H4 (cell line): ENCODE measurements at regions not wholly inside any gene's neighbourhood (a gene's known extent, or its start where the extent isn't known, plus 50 kb on each side); places are given as distances from the start of the nearest gene placed in this dataset.
A peak's percentile ranks its signal among the peaks of the same experiment; 100 is the strongest.
"Not testable (repeated sequence)": the region's sequence is repeated elsewhere in the genome, so short reads cannot be mapped to it uniquely, and the experiment has no call there.

Experiments
- DNase-seq: peaks from one replicate; pipeline ENCODE4 v3.0.0-alpha.2; 2015; ENCODE audit warnings: low spot score

DNA sequence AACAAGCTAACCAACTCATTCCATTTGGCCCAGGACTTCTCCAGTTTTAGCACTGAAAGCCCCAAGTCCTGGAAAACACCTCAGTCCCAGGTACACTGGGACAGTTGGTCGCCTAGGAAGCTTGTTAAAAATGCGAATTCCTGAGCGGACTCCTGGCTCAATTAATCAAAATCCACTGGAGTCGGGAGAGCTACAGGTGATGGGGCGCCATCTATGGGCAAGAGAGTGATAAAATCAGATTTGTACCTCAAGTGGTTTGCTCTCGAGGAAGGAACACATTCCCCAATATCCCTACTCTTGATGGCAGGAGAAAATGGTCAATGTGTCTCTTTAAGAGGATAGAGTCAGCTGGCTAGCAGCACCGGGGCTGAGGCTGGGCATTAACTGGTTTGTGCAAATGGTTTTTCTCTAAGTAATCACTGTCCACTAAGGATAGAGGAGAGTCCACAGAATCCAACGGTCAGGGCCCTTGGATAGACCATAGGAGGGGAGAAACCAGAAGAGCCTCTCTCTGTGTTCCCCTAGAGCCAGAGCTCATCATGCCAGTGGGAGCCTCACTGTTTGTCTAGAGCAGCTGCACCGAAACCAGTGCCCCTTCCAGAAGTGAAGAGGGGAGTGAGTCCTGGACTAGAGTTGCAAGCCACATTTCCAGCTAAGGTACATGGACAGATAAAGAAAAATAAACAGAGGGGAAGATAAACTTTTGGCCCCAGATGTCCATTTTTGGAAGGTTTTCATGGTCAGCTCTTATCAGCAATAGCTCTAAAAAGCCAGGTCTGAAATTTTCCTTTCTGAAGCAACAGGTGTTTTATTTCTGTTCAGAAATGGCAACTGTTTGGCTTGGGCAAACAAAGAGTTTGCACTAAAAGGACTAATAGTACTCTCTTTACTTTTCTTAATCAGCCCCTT, 148.5 kb downstream of the TENT5C start:
- peak; percentile 62 for DNase-seq

DNA sequence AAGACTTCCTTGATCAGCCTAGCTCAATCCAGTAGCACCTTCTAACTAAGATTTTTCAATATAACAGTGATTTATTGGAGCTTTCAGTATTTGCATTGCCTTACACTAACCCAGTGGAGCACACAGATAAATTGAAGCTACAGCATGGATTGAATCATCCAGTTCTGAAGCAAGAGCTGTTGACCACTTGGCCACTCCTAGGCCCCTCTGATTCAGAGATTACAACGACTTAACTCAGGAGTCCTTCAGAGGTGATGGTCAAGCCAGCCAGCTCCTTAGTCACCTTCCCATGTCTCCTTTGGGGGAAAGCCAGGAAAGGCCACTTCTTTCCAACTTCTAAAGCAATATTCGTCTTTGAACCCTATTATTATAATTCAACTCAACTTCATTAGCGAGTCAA, 151.8 kb downstream of the TENT5C start:
- DNase-seq = no peak

DNA sequence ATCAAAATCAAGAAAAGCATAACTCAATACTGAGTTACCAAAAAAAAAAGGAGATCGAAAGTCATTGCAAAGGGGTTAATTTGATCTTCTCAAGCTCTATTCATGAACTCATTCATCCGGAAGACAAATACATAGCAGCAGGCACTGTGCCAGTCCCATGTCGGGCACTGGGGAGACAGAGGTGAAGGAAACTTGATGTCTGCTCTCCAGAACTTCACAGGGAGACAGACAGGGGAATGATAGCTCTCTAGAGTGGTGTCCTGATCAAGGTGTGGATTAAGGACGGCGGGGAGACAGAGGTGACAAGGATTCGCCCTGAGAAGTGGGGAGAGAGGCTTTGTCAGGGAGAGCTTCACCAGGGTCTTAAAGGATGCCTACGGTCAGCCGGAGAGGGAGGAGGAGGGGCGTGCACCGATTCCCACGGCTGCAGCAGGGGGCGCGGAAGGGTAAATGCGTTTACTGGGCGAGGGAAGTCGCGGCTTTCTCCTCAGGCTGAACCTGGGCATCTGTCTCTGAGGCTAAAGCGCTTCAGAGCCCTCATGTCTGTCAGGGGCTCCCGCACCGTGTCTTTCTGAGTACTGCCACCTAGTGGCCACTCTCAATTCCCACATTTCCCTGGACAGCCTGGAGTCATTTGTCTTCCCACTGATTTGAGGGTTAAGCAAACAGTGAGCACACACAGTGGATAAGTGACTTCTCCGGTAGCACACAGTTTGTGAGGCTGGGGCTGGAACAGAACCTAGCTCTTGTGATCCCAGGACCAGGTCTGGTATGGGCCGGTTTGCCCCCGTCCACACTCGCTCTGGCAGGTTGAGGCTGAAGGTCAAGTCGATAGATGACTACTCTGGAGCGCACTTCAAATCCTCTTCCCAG, 152.8 kb downstream of the TENT5C start:
- DNase-seq = peak; percentile 79

DNA sequence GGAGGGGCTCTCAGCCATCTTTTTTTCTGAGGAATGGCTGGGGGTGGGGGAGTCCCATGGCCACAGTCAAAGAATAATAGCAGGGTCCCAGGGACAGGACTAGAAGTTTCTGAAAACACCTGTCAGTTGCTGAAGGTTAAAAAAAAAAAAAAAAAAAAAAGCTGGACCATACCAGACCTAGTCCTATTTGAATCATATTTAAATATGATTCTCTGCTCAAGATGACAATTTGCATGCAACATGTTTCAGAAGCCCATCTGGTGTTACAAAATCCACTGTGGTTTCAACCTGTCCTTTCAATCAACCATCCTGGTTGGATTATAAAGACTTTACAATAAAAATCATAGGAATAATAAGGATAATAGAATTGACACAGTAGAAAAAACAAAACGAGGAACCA, 153.7 kb downstream of the TENT5C start:
- no peak for DNase-seq

DNA sequence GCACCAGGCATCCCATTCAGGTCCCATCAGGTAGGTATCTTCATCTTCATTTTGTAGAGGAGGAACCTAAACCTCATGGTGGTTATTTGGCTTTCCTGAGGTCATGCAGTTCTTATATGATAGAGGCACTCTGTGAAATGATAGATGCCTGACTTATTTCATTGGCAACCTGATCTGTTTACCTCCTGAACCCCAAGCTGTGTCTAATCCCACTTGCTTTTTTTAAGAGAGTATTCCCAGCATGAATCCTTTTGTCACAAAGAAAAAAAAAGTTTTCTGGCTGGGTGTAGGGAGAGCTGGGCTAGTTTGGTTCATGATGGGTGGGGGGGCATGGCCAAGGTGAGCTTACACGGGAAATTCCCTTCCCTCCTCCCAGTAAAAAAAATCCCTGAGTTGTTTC, 154.2 kb downstream of the TENT5C start:
- DNase-seq = no peak

DNA sequence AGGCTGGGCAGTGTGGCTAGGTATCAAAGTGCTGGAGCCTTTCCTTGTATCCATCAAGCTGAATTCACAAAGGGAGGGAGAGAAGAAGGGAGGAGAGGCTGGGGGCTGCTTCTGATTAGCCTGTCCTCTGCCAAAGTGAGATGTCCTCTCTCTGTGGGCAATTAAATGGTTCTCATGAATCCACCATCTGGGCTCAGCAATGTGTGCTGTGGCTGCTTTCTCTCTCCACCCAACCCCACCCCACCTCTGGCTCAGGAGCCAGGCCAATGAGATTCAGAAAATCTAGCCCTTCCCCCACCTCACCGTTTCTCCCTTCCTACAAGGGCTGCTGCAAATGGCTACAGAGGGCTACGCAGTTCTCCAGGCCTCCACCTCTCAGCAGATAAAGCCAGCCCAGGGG, 154.6 kb downstream of the TENT5C start:
- DNase-seq = no peak

DNA sequence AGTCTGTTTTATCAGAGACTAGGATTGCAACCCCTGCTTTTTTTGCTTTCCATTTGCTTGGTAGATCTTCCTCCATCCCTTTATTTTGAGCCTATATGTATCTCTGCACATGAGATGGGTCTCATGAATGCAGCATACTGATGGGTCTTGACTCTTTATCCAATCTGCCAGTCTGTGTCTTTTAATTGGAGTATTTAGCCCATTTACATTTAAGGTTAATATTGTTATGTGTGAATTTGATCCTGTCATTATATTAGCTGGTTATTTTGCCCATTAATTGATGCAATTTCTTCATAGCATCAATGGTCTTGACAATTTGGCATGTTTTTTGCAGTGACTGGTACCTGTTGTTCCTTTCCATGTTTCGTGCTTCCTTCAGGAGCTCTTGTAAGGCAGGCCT, 161.7 kb downstream of the GDAP2 start:
- DNase-seq = not testable (repeated sequence)

DNA sequence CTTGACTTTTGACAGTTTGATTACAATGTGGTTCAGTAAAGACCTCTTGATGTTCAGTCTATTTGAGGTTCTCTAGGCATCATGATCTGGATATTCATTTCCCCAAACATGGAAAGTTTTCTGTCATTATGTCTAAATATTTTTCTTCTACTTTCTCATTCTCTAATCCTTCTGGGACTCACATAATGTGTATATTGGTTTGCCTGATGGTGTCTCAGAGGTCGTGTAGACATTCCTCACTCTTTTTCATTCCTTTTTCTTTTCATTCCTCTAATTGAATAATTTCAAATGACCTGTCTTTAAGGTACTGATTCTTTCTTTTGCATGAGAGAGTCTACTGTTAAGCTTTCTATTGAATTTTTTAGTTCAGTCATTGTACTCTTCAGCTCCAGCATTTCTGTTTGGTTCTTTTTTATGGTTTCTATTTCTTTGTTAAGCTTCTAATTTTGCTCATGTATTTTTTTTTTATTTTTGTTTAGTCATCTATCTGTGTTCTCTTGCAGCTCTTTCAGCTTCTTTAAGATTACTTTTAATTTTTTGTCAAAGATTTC, 158.4 kb downstream of the GDAP2 start:
- no peak for DNase-seq

DNA sequence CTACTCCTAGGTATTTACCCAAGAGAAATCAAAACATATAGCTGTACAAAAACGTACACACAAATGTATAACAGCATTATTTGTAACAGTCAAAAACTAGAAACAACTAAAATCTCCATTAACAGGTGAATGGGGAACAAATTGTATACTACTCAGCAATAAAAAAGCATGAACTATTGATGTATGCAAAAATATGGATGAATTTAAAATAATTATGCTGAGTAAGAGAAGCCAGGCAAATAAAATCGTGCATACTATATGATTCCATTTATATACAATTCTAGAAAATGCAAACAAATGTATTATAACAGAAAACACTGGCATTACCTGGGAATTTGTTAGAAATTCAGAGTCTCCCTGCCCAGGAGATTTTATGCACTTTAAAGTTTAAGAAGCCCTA, 150.1 kb downstream of the GDAP2 start:
- no peak for DNase-seq

DNA sequence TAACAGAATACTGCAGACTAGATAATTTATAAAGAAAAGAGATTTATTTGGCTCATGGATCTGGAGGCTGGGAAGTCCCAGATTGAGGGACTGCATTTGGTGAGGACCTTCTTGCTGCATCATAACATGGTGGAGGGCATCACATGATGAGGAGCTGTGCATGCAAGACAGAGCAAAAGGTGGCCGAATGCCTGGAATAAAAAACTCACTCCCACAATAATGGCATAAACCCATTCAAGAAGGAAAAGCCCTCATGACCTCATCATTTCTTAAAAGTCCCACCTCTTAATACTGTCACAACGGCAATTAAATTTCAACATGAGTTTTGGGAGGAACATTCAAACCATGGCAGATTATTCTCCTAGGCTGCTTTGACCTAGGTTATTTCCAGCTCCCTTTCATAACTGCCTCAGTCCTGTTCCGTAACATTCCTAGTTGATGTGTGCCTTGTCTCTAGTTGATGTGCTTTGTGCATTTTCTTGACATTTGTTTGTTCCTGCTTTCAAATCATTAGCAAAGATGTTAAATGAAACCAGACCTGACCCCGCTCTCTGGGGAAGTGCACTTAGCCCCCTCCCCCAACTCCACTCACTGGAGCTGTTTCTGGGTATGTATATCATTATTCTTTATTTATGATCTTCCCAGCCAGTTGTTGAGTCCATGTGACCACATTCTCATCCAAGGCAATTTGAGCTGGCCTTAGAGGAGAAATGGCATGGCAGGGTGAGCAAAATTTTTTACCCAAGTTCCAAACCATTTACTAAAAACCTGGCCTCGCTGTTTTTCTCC, 148.5 kb downstream of the GDAP2 start:
- DNase-seq = no peak

DNA sequence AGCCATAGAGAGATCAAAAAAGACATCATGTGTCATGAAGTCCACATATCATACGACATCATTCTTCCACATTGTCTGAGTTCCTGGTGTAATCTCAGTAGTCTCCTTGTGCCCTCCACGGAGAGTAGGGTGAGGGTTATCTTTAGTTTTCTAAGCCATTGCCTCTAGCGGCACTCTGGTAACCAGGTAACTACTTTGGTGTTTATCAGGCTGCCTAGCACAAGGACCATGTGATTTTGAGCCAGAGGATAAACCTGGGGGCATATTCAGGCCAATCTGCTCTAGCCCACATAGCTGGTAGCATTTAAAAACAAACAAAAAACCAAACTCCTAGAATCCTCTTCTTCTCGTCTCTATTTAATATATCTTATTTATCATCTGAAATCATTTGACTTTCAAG, 147.4 kb downstream of the GDAP2 start:
- DNase-seq = no peak

DNA sequence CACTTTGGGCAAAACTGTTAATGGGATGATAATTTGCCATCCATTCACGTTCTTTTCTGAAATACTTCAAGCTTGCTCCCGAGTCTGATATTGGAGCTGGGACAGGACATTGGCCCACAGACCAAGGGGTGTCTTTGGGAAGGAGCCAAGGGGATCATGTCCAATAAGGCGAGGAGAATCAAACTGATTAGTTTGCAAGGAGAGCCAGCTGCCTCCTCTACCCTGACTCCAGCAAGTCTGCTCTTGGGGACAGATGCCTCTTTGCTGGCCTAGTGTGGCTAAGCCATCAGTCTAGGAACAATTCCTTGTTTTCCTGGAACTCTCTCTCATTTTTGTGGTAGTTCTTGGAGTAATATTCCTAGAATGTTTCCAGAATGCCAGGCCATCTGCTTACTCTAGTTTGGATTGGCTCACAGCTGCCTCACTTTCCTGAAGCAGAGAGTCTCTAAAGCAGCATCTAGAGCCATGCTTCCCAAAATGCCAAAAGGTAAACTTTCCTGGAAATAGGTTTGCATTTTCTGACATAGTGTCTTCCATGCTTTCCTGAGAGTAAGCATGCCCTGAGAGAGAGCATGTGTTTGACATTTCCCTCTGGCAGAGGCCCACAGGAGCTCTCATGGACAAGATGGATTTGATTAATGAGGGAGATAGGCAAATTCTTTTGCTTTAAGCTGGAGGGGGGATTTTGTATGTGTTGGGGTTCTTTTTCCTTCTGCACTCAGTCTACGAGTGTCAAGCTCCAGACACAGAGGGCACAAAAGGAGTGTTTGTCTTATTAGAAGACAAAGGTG, 145.6 kb downstream of the GDAP2 start:
- no peak for DNase-seq

DNA sequence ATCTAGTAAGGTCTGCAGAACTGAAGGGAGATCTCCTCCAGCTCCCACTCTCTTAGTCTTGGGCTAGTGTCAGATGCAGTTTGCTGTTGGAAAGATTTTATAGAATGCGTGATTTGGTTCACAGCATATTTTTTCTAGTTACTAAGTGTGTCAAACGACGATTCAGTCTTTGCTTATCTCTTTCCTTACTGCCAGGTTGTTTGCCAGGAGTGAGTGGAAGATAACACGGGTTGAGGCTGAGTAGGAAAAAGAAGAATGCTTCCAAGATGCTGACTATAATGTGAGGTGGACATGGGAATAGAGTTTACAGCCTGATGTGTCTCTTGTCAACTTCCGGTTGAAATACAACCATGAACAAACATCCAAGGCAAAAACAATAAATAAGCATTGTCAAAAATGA, 141.4 kb downstream of the GDAP2 start:
- no peak for DNase-seq

DNA sequence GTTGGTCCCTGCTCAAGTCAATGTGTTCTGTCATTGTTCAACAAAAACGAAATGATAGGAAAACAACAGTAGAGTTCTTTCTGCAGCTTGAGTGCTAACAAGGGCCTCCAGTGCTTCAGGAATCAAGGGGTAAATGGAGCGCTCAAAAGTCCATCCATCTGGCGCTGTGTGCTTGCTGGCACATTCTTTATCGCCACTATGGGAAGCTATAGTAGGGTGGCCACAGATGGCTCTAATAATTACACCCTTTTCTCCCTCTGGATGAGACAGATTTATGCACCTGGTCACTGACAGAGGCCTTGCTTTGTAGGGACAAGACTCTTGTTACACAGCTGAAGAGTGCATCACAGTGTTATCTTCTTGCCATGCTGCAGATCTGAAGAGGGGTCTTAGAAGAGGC, 136.0 kb downstream of the GDAP2 start:
- DNase-seq = no peak

DNA sequence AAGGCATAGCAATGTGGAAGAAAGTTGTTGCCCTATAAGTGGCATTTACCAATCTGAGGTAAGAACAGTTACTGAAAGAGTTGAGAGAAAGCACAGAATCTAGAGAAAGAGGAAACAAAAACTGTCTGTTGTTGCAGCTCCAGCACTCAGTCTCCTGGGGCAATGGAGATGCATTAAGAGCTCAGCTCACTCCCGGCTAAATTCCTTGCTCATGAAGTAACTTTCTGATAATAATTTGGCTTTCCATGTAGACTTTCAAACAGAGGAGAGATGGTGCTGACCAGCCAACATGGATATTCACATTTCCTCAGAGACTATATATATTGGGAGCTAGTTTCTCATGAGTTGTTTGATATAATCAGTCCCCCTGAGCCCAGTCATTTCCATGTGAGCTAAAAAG, 135.3 kb downstream of the GDAP2 start:
- no peak for DNase-seq

DNA sequence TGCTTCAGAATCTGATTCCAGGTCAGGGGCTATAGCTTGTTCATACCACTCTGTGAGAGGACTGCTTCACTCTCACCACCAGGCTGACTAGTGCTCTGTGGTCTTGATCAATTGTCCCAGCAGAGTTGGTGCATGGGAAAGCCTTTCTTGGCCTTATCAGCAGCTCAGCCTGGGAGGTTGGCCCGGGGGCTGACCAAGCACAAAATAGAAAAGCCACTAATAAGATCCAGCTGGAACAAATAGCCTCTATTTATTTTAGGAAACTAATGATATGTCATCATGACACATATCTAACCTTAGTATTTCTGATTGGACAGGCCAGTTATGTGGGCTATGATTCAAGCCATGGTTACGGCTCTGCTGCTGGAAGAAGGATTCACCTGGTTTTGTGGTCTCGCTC, 134.2 kb downstream of the GDAP2 start:
- DNase-seq = peak; percentile 67

DNA sequence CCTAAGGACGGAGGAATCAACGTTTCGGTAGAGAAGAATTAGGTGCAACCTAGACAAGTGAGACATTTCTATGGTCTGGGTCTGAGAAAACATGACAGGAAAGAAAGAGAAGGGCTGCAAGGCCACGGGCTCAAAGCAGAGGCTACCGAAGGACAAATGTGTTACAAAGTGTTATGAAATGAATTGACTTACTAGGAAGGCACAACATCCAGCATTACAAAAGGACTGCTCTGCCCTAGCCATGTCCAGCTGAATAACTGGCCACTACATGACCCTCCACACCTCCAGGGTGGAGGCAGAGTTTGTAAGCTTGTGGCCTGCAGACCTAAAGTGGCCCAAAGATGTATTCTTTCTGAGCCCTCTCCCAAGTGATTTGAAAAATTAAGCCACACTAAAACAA, 133.6 kb downstream of the GDAP2 start:
- no peak for DNase-seq

DNA sequence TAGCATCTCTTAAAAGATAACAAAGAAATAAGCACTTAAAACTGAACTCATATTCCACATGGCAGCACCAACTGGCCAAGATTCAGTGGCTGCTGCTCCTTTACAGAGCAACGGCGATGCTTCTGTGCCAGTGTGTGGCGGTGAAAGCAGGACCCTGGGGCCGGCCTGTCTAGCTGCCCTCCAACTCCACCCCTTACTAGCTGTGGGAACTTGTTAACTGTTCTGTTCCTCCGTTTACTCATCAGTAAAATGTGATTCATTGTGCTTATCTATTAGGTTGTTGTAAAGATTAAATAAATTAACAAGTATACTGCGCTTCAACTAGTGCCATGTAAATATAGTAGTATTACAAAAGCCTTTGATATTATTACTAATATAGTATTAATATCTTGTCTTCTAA, 133.2 kb downstream of the GDAP2 start:
- DNase-seq = no peak

DNA sequence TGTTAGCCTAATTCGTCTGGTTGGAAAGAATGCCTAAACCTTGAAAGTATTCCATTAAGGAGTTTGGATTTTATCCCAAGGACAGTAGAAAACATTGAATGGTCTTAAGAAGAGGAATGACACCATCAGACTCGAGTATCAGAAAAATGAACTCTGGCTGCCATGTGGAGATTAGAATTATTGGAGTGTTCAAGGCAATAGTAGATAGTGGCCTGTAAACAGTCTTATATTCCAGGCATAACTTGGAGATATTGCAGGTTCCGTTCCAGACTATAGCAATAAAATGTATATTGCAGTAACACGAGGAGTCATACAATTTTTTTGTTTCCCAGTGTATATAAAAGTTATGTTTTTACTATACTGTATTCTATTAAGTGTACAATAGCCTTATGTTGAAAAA, 130.9 kb downstream of the GDAP2 start:
- no peak for DNase-seq

DNA sequence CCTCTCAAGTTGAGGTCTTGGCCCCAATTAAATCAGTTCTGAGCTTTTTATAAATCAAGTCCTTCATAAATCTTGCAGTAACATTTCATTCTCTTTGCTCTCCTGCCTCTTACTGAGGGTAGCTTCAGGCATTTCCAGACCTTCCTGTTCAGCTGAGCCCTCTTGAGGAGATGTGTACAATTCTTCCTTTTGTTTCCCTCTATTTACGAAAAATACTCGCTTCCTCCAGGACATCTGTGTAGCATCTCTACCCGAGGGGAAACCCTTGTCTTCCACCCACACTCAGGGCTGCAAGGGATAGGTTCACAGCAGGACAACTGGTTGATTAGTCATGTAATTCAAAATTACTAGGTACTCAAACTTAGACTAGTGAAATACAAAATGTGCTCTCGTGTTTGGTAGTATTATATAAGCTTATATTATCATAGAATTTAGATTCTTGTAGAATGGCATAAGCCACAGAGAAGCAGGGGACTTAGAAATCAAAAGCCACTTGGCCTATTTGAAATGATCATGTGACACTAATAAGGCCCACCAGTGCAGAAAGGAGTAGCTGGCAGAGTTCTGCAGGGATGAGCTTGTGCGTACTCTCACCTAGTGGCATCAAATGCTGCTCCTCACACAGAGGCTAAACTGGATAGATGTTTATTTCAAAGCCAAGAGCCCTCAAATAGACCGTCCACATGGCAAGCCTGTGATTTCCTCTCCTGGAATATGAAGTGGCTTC, 126.7 kb downstream of the GDAP2 start:
- no peak for DNase-seq
